T-helper 2 cell (primary cell): ENCODE measurements at regions not wholly inside any gene's neighbourhood (a gene's known extent, or its start where the extent isn't known, plus 50 kb on each side); places are given as distances from the start of the nearest gene placed in this dataset.
A peak's percentile ranks its signal among the peaks of the same experiment; 100 is the strongest.

Experiments
- DNase-seq, 5 experiments: peaks; one replicate each; pipeline versions ENCODE4 v3.0.0 to v3.0.0-alpha.2; 2012 to 2022

DNA sequence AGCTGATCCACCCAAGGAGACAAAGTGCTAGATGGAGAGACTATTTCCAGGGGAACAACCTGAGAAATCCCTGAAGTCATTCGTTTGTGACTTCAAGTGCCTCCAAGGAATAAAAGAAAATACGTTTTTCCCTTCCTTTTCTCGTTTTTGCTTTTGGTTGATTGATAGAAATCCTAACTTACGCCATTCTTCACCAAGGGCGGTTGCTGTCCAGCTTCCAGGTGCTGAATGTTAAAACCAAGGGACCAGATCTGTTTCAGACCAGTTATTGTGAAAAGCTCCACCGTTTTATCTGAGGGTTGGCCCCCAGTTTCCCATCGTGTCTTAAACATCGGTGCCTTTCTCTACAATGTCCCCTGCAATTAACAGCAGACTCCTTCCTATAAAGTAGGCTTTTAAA lies 600.7 kb upstream of the SGCD start:
- no peak for DNase-seq

DNA sequence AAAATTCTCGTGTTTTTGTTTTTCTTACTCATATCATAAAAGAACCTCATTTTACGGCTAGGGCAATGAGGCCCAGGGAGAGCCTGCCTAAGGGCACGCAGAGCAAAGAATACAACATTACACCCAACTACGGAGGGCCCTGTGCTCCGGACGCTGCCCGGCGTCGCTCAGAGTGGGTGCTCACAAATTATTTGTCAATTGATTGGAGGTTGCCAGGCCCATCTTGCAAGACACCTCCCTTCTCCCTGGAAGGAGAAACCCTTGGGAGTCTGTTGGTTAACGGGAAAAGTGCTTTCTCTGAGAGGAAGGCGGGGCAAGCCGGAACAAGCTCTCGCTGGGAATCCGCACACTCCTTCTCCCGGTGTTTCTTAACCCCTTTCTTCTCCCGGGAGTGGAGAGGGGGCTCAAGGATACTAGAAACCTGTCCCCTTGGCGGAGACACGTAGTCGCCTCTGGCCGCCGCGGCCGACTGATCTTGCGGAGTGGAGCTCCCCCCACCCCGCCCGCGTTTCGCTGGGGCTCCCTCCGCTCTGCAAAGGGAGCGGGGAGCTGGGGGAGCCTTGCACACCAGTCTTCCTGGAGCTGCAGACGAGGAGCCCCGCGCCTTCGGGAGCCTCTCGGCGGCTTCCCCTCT lies 599.3 kb upstream of the SGCD start:
- no peak for DNase-seq

DNA sequence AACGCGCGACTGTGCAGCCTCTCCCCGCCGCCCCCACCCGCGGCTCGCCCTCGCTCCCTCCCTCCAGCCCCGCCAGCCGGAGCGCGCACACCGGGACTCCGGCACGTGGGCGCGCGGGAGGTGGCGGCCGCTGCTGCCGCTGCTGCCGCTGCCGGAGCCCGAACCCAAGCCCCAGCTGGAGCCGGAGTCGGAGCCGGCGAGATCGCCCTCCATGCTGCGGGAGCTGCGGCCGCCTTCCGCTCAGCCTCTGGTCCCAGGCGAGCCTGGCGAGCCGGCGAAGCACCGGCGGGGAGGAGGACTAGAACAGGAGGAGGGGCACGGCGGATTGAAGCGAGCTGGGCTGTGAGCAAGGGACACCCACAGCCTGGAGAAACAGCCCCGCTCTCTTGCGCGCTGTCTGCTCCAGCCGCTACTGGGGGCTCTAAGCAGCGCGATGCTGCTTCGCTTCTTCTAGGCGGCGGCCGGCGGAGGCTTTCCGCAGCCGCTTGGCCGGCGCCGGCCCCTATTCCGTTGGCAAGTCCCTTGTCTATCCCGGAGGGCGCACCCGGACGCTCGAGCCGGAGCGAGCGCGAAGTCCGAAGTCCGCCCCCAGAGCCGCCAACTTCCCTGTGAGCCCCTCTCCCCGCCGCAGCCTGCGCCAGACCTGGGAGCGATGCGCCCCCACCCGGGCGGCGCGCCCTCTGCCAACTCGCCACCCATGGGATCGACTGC lies 598.7 kb upstream of the SGCD start:
- peak in 1 of 5 experiments; percentile 24 for DNase-seq

DNA sequence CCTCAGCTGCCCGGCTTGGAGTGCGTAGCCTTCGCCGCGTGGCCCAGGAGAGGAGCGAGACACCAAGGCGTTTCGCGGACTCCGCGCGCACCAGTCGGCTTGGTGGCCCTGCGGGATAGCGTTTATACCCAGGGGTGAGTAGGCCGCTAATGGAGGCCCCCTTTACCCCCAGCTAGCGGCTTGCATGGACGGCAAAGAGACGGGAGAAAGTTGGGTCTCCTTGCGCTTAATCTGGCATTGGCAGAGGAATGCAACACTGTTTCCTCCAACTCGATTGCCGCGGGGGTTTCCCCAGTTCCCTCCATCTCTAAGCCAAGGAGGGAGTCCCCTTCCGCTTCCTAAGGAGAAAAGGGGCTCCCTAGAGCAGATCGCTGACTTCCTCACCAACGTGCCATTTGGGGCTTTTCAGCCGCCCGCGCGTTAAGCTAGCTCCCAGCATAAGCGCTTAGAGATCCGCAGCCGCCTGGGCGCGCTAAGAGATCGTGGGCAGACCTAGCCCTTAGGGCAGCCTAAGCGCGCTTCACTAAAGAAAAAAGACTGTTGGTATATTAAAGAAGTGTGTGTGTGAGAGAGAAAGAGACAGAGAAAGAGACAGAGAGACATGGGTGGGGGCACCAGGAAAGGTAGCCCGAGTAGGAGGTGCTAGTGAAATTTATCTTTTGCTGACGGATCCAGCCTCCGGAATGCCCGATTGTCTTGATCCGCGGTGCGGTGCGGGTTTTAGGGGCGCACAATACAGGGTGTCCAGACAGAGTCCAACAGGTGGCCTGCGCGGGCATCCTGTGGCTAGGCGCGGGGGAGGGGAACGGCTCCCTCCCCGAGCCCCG lies 597.9 kb upstream of the SGCD start:
- peak in 1 of 5 experiments; percentile 9 for DNase-seq

DNA sequence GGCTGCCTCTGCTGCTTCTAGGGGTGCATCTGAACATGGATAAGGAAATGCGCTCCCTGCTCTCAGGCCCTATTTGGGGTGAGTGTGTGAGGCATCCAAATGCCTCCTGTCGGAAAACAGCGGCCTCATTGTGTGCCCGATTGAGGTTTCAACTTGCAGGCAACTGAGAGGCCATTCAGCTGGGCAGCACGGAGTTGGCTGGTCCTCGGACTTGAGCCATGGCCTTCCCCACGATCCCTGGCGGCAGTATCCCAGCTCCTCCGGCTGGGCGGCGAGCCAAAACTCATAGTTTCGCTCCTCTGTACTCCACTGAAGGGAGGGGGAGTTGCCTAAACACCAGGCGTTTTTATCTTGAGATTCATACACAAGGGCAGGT lies 597.3 kb upstream of the SGCD start:
- no peak for DNase-seq

DNA sequence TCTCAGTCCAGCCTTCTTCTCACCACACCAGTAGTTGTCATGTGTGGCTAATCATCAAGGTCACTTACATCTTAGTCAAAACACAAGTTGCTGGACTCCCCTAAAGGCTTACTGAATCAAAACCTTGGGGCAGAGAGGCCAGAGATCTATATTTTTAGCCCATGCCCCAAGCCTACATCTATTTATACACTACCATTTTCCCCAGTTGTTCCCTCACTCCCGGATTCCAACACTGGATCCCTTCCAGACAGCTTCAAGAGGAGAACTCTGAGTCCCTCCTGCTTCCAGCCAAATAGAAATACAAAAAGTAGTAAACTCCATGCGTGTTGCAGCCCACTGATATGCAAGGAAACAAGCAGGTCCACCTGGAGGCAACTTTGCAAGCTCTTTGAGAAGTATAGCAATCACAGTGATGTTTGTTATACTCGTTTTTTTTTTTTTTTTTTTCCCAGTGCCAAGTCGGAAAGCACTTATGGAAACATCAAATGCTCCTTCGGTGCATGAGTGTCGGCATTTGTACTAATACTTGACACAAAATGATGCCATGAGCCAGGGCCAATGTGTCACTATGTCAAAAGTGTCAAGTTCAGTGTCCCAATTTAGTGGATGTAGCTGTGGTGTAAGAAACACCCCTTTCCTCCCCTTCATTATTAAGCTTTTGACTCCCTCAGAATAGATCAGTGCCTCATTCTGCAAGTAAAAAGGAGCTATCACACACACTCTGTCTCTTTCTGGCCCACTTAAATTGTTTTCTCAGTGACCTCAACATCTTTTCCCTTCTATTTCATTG lies 594.2 kb upstream of the SGCD start:
- DNase-seq: no peak

DNA sequence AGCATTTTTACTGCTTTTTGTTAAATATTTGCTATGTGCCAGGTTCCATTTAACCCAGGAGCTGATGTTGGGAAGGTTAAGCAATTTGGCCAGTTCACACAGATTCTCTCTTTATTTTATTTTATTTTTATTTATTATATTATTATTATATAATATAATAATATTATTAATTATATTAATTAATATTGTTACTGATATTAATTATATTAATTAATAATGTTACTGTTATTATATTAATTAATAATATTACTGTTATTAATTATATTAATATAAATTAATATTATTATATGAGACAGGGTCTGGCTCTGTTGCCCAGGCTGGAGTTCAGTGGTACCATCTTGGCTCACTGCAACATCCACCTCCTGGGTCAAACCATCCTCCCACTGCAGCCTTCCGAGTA lies 593.0 kb upstream of the SGCD start:
- DNase-seq: no peak

DNA sequence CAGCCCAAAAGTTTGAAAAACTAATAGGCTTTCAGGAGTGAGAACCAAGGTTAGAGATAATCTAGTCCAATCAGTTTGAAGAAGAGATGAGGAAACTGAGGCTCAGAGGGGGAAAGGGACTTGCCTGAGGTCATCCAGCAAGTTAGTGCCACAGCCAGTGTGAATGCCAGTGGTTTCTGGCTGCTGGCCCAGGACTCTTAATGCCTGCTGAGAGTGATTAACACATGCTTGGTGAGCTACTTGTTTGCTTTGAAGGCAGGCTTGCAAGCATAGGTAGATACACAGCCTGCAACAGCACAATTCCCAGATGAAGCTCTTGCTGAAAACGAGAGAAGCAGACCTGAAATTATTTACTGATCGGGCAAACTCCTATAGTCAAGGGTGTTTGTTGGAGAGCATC lies 591.6 kb upstream of the SGCD start:
- DNase-seq: no peak

DNA sequence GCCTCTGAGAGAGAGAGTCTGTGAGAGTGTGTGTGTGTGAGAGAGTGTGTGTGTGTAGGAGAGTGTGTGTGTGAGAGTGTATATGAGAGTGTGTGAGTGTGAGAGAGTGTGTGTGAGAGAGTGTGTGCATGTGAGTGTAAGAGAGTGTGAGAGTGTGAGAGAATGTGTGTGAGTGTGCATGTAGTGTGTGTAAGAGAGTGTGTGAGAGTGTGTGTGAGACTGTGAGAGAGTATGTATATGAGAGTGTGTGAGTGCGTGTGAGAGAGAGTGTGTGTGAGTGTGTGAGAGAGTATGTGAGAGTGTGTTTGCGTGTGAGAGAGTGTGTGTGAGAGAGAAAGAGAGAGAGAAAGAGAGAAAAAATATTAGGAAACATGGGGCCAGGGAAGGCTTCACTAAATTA lies 588.3 kb upstream of the SGCD start:
- no peak for DNase-seq

DNA sequence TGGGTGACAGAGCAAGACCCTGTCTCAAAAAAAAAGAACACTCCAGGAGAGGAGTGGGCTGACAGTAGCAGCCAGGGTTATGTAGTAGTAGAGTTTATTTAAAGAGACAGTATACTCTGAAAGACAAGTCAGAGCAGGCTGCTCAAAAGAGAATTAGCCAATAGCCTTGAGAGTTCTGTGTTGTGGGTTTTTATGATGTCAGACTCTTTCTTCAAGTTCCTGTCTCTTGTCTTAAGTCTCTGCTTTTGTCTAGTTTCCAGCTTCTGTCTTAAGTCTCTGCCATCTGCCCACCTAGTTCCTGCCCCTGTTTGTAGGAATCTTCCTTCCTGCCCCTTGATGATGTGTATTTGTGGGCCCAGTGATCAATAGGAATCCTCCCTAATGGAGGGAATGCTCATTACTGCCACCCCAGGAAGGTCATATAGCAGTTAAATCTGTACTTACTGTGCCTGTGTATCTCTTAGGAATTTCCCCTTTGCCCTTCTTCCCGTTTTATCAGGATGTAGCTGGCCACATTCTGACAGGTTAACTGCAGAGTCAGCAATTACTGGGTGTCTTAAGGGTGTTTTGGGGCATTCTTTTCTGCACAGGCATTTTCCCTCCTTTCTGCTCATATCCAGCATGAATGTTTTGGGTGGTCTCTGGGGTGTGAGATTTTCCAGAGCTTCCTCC lies 580.5 kb upstream of the SGCD start:
- no peak for DNase-seq

DNA sequence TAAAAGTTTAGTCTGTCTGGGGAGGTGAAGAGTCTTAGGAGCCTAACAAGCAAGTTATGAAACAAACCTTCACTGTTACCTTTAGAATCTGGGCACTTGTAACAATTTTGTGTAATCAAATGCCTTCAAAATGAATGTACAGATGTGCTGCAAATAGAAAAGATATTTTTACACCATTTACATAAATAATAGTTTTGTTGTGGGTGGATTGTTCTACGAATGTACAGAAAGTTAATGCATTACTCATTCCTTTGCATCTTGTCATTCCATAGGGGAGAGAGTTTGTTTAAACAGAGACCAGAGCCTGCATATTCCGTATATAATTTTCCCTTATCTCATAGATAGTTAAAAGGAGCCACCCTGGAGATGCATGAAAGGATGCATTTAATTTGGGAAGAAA lies 576.9 kb upstream of the SGCD start:
- no peak for DNase-seq

DNA sequence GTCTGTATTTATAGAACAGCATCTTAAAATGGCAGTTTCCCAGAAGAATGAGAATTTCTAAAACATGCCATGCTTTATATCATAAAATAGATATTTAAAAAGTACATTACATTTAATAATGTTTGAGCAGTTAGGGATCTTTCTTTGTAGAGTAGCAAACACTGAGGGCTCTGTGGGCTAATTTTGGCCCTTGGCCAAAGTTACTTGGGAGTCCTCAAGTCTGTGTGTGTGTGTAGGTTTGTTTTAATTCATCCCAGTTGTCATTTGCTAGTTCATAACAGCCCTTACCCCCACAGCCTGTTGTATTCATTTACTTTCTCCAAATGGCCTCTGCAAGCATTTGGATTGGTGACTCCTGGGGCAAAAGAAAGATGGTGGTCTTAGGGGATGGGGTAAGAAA lies 576.4 kb upstream of the SGCD start:
- no peak for DNase-seq

DNA sequence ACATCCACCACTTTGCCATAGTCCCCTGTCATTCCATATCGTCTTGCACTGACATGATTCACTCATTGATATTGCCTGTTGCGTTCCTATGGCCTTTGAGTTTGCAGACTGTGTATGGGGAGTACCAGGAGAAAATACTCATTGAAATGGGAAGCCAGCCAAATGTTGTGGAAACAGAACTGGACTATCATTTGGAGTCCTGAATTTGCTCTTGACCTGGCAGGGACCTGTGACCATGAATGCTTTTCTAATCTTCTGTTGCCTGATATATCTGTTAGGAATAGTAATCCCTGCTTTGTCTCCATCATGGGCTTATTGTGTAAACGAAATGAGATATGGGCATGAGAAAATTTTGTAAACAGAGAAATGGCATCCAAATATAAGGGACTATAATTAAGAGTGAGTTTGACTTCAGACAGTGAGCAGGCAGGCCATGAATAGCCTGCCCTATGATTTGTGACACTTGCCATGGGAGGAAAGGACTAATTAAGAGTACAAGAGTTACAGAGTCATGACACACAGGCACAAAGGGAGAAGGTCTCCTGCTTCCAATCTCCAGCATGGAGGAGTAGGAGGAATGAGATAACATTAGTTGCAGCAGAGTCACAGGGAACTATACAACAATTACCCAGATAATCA lies 572.9 kb upstream of the SGCD start:
- DNase-seq: no peak

DNA sequence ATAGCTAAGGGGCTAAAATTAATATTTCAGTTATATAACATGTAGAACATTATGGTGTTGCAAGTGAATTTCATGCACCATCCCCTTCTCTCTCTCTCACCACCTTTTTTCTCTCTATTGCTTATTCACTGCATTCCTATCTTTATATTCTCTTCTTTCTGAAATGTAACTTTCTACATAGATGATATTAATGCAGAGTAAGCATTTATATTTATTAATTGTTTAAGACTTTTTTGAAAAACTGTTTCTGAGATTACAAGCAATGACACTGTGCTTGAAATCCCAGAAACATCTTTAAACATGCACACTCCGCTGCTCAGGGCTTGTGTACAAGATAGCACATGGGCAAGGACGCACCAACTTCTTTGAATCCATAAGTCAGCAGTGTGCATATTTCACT lies 567.7 kb upstream of the SGCD start:
- DNase-seq: no peak

DNA sequence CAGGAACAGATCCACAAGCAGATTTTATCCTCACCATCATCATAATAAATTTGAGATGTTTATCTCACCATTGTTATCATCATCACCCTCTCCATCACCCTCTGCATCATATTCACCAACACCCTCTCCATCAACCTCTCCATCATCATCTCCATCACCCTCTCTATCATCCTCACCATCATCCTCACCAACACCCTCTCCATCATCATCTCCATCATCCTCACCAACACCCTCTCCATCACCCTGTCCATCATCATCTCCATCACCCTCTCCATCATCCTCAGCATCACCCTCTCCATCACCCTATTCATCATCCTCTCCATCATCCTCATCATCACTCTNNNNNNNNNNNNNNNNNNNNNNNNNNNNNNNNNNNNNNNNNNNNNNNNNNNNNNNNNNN lies 567.0 kb upstream of the SGCD start:
- DNase-seq: no peak

DNA sequence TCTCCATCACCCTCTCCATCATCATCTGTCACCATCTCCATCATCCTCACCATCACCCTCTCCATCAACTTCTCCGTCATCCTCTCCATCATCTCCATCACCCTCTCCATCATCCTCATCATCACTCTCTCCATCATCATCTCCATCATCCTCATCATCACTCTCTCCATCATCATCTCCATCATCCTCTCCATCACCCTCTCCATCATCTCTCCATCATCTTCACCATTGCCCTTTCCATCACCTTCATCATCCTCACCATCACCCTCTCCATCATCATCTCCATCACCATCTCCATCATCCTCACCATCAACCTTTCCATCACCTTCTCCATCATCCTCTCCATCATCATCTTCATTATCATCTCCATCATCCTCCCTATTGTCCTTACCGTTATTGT lies 565.5 kb upstream of the SGCD start:
- DNase-seq: no peak

DNA sequence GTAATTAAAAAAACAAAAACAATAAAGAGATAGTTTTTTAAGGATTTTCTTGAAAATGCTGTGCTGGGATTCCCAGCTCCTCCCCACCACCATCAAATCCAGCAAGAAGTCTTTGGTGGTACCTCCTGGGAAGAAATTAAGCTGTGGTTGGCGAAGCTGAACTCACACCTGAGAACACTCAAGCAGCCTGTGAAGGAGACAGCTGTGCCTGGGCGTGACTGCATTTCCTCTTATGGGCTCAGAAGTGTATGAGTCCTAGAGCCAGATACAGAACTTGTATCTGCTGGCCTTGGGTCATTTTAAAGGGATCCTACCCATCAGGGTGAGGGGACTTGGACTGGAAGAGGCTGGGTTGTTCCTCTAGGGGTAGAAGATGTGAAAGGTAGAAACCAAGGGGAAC lies 561.2 kb upstream of the SGCD start:
- DNase-seq: no peak

DNA sequence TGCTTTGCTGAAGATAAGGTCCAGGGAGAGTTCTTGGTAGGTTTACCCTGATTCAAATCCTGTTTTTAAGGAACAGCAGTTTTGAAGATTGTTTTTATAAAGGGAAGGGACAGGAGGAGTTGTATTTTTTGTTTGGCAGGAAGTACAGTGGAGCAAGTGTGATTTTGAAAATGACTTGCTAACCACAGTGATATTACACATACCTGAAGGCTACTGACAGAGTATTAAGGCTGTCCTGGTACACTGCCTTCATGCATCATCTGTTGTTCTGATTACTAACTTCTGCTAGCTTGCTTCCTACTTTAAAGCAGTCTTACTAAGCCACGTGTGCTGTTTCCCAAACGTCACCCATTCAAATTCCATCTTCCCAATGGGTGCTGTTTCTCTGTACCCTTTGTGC lies 559.5 kb upstream of the SGCD start:
- DNase-seq: peak in 2 of 5 experiments; percentile 19 to 53

DNA sequence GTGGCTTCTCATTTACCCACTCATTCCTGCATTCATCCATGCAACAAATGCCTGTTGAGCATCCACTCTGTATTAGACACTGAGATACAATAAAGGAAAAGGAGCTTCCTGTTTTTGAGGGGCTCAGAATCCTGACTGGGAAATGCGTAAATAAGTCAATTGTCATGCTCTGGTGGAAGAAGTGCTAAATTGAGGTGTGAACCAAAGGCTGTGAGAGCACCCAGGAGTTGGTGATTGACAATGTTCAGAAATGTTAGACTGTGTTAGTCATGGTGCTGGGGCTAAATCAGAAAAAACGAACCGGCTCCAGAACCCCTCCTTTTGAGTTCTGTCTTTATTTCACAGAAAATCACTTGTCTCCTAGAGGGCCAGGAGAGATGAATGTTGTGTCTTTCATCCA lies 558.6 kb upstream of the SGCD start:
- DNase-seq: peak in 1 of 5 experiments; percentile 32

DNA sequence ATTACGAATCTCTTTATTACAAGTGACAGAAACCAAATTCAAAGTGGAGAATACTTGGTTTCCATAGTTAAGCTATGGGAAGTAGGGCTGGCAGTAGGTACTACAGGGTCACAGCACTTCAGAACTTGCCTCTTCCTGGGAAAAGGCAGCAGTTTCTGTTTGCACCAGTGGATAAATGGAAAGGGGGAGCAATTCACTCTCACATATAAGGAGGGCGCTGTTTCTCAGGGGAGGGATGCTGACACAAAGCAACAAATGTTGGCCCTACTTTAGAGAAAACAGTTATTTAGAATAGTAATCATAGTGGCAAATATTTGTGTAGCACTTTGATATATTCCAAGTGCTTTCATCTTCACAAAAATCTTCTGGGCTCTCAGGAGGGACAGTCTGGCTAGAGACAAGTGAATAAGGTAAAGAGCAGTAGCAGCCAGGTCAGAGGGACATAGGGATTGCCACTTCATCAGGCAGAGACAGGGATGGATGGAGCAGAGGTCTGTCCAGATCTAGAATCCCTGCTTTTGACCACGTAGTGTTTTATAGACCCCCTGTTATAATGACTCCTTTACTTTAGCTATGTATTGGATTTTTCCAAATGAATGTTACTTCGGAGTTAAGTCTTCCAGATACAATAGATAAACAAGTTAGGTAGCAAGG lies 554.8 kb upstream of the SGCD start:
- no peak for DNase-seq

DNA sequence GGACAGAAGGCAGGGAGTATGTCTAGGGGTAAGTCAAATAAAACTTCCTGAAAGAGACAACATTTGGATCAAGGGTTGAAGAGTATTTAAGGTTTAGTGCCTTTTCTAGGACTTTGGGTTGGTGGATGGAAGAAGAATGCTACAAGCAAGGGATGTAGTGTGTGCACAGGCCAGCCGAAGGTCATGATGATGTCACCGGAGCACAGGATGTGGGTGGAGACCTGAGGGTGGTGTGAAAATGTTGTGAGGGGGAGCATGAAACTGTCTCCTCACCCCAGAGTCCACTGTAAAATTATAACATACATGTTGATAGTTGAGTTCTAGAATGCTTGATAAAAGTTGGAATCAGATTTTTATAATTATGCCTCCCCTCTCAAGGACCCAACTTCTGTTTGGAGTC lies 553.3 kb upstream of the SGCD start:
- DNase-seq: peak in 1 of 5 experiments; percentile 49

DNA sequence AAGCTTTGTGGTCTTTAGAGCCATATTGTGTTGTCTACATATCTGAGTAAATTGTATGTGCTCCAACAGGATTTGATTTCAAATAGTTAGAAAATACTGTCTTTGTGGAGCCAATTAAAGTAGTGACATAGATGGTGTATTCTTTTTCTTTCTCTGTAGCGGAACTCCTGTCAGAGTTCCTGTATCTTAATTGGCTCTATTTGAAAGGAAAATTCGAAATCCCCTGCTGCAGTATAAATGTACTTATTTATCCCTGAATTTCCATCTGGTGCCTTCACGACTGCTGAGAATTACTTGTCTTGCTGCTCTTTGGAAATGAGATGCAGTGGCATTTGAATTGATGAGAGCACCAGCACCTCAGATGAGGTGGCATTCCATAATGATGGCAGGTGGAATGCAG lies 546.7 kb upstream of the SGCD start:
- no peak for DNase-seq
